Osteoblast (primary cell): ENCODE measurements at regions not wholly inside any gene's neighbourhood (a gene's known extent, or its start where the extent isn't known, plus 50 kb on each side); places are given as distances from the start of the nearest gene placed in this dataset.

Source experiments
- DNase-seq: peaks from one replicate; pipeline ENCODE4 v3.0.0; 2011; ENCODE audit warnings: low spot score, mixed read lengths; ENCODE audit not compliant: insufficient read length; ENCODE audit errors: missing footprints
- H2AFZ ChIP-seq: 2 replicates; pipeline ENCODE4 v1.6.0; 2011; ENCODE audit warnings: mild to moderate bottlenecking, low read length
- H3K27ac ChIP-seq: 2 replicates; pipeline ENCODE4 v1.5.1; 2011; ENCODE audit warnings: mild to moderate bottlenecking, low read depth, low read length, moderate library complexity
- H3K27me3 ChIP-seq: 2 replicates; pipeline ENCODE4 v1.6.0; 2012; ENCODE audit warnings: mild to moderate bottlenecking, control low read depth, inconsistent platforms, low read length, moderate library complexity; ENCODE audit not compliant: insufficient read depth
- H3K36me3 ChIP-seq: 2 replicates; pipeline ENCODE4 v1.5.1; 2011; ENCODE audit warnings: mild to moderate bottlenecking, low read length, control low read depth, moderate library complexity; ENCODE audit not compliant: insufficient read depth
- H3K4me1 ChIP-seq: 2 replicates; pipeline ENCODE4 v1.5.1; 2011; ENCODE audit warnings: mild to moderate bottlenecking, low read length, control low read depth, moderate library complexity; ENCODE audit not compliant: insufficient read depth
- H3K4me2 ChIP-seq: 2 replicates; pipeline ENCODE4 v1.6.0; 2011; ENCODE audit warnings: mild to moderate bottlenecking, low read length; ENCODE audit not compliant: insufficient read depth
- H3K4me3 ChIP-seq: fragments of 200-600 bp; sonication (generic); 3 replicates; pipeline ENCODE4 v1.5.1; 2012; ENCODE audit warnings: mild to moderate bottlenecking, low read length, inconsistent platforms; ENCODE audit not compliant: insufficient read depth
- H3K79me2 ChIP-seq: 2 replicates; pipeline ENCODE4 v1.6.0; 2012; ENCODE audit warnings: mild to moderate bottlenecking, low read length, control low read depth, inconsistent platforms; ENCODE audit not compliant: insufficient read depth
- H3K9me3 ChIP-seq: 2 replicates; pipeline ENCODE4 v1.5.1; 2011; ENCODE audit warnings: low read depth, low read length, control low read depth
- H4K20me1 ChIP-seq: 2 replicates; pipeline ENCODE4 v1.6.0; 2012; ENCODE audit warnings: mild to moderate bottlenecking, low read length, control low read depth; ENCODE audit not compliant: insufficient read depth
- CTCF ChIP-seq: IDR thresholded peaks from 2 replicates; pipeline ENCODE4 v1.5.1; 2011; ENCODE audit warnings: mild to moderate bottlenecking, low read depth, low read length, moderate library complexity; ENCODE audit errors: extremely low read depth

DNA sequence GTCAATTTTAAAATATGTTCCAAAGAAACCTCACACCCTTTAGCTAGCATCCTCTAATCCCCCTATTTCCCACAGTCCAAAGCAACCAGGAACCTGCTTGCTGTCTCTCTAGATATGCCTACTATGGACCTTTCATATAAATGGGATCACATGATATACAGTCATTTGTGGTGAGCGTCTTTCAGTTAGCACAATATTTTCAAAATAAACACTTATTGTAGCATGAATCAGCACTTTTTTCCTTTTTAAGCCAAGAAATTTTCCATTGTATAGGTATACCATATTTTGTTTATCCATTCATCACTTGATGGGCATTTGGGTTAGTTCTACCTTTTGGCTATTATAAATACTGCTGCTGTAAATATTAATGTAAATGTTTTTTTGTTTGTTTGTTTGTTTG lies 223.0 kb upstream of the DOK6 start:
- Histone ChIP-seq H3K36me3 (no peaks in the 10 kb centered on the region), H3K27me3 (no peaks in the 10 kb centered on the region), H2AFZ (no peak overlapping the region), H3K79me2 (no peaks in the 10 kb centered on the region), H3K4me2 (no peak overlapping the region), H3K4me3 (no peak overlapping the region), H3K9me3 (no peaks in the 10 kb centered on the region), H3K27ac (no peak overlapping the region), H4K20me1 (no peaks in the 10 kb centered on the region), H3K4me1 (no peaks in the 10 kb centered on the region)
- DNase-seq: no peak
- no peak for TF ChIP-seq CTCF

DNA sequence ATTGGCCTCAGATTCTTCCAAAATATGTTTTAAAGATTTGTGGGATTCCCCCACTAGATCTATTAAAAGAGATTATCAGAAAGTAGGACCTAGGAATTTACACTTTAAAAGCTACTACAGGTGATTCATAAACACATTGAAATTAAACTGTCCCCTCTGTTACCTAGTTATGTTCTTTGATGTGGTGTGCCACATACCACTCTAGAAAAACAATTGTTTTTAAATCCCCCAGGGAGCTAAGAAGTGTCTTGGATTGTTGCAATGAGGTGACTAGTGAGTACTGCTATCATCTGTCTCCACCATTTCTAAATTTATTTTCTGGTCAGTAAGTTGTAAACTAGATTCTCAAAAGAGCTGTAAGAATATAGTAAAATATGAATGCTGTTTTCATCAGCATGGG lies 214.5 kb upstream of the DOK6 start:
- Histone ChIP-seq H3K4me1 (no peaks in the 10 kb centered on the region), H4K20me1 (no peaks in the 10 kb centered on the region), H3K4me3 (no peak overlapping the region), H3K9me3 (no peaks in the 10 kb centered on the region), H2AFZ (no peak overlapping the region), H3K27ac (no peak overlapping the region), H3K4me2 (no peak overlapping the region), H3K36me3 (no peaks in the 10 kb centered on the region), H3K27me3 (no peaks in the 10 kb centered on the region), H3K79me2 (no peaks in the 10 kb centered on the region)
- TF ChIP-seq CTCF: no peak
- DNase-seq: no peak

GRCh38 chr18:69196336-69196735 lies 204.4 kb upstream of the DOK6 start:
- Histone ChIP-seq H3K79me2 (no peaks in the 10 kb centered on the region), H3K9me3 (no peaks in the 10 kb centered on the region), H4K20me1 (no peaks in the 10 kb centered on the region), H2AFZ (no peak overlapping the region), H3K4me1 (no peaks in the 10 kb centered on the region), H3K4me3 (no peak overlapping the region), H3K27me3 (no peaks in the 10 kb centered on the region), H3K4me2 (no peak overlapping the region), H3K36me3 (no peaks in the 10 kb centered on the region), H3K27ac (no peak overlapping the region)
- no peak for DNase-seq
- TF ChIP-seq CTCF: no peak

GRCh38 chr18:69205925-69206324 lies 194.8 kb upstream of the DOK6 start:
- H3K27me3 ChIP-seq: no peaks in the 10 kb centered on the region
- H3K4me2 ChIP-seq: no peak overlapping the region
- no peaks in the 10 kb centered on the region for H3K4me1 ChIP-seq
- no peak overlapping the region for H3K4me3 ChIP-seq
- no peak for DNase-seq
- H2AFZ ChIP-seq: no peak overlapping the region
- no peaks in the 10 kb centered on the region for H3K9me3 ChIP-seq
- TF ChIP-seq CTCF: no peak
- H4K20me1 ChIP-seq: no peaks in the 10 kb centered on the region
- H3K79me2 ChIP-seq: no peaks in the 10 kb centered on the region
- H3K36me3 ChIP-seq: no peaks in the 10 kb centered on the region
- no peak overlapping the region for H3K27ac ChIP-seq
